ENCODE measurements at regions not wholly inside any gene's neighbourhood (a gene's known extent, or its start where the extent isn't known, plus 50 kb on each side); places are given as distances from the start of the nearest gene placed in this dataset.

DNA sequence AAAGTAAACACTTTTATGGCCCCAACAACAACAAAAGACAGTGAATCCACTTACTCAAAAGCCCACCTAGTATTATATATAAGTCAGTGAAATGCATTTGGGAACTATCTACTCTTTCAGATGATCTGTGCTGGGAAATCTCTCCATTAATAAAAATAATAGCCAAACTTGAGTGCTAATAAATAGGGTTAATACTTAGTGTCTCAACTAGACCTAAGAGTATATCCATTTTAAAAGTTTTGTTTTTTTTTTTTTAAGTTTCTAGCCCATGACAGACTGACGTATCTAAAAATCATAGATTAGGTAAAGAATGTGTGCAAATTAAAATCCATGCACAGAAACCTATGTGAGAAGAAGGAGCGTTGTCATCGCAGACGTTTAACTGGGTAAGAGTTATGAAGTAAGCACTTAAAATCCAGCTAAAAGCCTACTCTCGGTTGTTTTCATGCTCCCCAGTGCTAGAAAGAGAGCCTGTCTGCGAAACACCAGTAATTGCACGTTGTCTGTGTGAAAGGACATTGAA lies 83.4 kb upstream of the PELI1 start:
- H3K27ac ChIP-seq (ENCODE audit: control insufficient read depth, insufficient read depth, low read length): peak overlapping the region; percentile 46
- TF ChIP-seq EZH2 (IDR thresholded peaks at IDR 0.05; ENCODE audit: low read length): no peak
- TF ChIP-seq, protein P1, sequence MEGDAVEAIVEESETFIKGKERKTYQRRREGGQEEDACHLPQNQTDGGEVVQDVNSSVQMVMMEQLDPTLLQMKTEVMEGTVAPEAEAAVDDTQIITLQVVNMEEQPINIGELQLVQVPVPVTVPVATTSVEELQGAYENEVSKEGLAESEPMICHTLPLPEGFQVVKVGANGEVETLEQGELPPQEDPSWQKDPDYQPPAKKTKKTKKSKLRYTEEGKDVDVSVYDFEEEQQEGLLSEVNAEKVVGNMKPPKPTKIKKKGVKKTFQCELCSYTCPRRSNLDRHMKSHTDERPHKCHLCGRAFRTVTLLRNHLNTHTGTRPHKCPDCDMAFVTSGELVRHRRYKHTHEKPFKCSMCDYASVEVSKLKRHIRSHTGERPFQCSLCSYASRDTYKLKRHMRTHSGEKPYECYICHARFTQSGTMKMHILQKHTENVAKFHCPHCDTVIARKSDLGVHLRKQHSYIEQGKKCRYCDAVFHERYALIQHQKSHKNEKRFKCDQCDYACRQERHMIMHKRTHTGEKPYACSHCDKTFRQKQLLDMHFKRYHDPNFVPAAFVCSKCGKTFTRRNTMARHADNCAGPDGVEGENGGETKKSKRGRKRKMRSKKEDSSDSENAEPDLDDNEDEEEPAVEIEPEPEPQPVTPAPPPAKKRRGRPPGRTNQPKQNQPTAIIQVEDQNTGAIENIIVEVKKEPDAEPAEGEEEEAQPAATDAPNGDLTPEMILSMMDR (optimal IDR thresholded peaks at IDR 0.05 in 1 of 3, IDR thresholded peaks at IDR 0.05 in 1 of 3, conservative IDR thresholded peaks at IDR 0.05 in 1 of 3; ENCODE audit: extremely low read depth in 1 of 3, insufficient read depth in 2 of 3, low read length in 3 of 3): no peak
- dilution Hi-C loops (cut with MboI; ENCODE audit: extremely low pct_ligation_motif_present, low sequenced_read_pairs): no loop called here
- no peaks in the 10 kb centered on the region for H3K9me3 ChIP-seq (ENCODE audit: control insufficient read depth, low read depth, low read length)
- H3K9ac ChIP-seq (ENCODE audit: control insufficient read depth, extremely low read depth, insufficient read depth, low read length): peak overlapping the region; percentile 62
- FAIRE-seq (no peak), DNase-seq (ENCODE audit: low read depth, low spot score) (no peak)
- no peaks in the 10 kb centered on the region for H3K9me1 ChIP-seq (ENCODE audit: control insufficient read depth, extremely low read depth, insufficient read depth, low read length)
- no peaks in the 10 kb centered on the region for H3K79me2 ChIP-seq (ENCODE audit: control insufficient read depth, insufficient read depth, low read length)
- H3K36me3 ChIP-seq (ENCODE audit: control insufficient read depth in 2 of 2, extremely low read depth in 1 of 2, insufficient read depth in 2 of 2, low read length in 2 of 2): no peaks in the 10 kb centered on the region
- H2AFZ ChIP-seq (ENCODE audit: control insufficient read depth, low read length): peak overlapping the region; percentile 78
- H4K20me1 ChIP-seq (ENCODE audit: control insufficient read depth, extremely low read depth, insufficient read depth, low read length): no peaks in the 10 kb centered on the region
- no peaks in the 10 kb centered on the region for H3K27me3 ChIP-seq (ENCODE audit: control insufficient read depth, extremely low read depth, insufficient read depth, low read length)
- peaks cover 27% of the 10 kb centered on the region for H3K4me1 ChIP-seq (ENCODE audit: control insufficient read depth, extremely low read depth, insufficient read depth, low read length)
- H3K4me3 ChIP-seq (ENCODE audit: control insufficient read depth in 2 of 3, extremely low read depth in 1 of 3, insufficient read depth in 2 of 3, low read depth in 1 of 3, low read length in 3 of 3): peak overlapping the region in 2 of 3 experiments; percentile 51 to 62
- peak overlapping the region; percentile 86 for H3K4me2 ChIP-seq (ENCODE audit: control insufficient read depth, extremely low read depth, insufficient read depth, low read depth, low read length)

DNA sequence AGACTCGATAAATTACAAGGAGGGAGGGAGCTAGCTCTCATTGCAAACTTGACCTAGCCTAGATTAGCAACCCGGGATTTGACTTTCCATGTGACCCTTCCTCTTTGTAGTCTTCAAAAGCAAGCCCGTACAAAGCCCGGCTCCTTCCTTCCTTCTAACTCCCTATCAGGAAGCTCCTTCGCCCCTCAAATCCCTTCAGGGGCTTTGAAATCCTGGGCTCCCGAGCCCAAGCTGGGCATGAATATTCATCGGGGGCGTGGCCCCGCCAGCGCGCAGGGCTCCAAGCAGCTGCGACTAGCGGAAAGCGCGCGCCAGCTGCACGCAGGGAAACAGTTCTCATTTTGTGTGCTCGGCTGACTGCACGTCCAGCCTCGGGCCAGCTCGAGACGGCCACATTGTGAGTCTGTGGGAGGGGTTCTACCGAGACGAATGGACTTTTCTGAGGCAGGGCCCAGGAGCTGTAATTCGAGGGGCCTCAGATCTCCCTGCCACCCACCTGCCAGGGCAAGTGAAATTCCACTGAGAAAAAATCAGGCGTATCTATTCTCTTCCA lies 84.0 kb upstream of the PELI1 start:
- Histone ChIP-seq H3K27ac (ENCODE audit: control insufficient read depth, insufficient read depth, low read length) (peak overlapping the region; percentile 46), H3K9me1 (ENCODE audit: control insufficient read depth, extremely low read depth, insufficient read depth, low read length) (no peaks in the 10 kb centered on the region), H3K4me2 (ENCODE audit: control insufficient read depth, extremely low read depth, insufficient read depth, low read depth, low read length) (peak overlapping the region; percentile 86), H2AFZ (ENCODE audit: control insufficient read depth, low read length) (peak overlapping the region; percentile 78), H3K9me3 (ENCODE audit: control insufficient read depth, low read depth, low read length) (no peaks in the 10 kb centered on the region), H4K20me1 (ENCODE audit: control insufficient read depth, extremely low read depth, insufficient read depth, low read length) (no peaks in the 10 kb centered on the region), H3K4me1 (ENCODE audit: control insufficient read depth, extremely low read depth, insufficient read depth, low read length) (peaks cover 26% of the 10 kb centered on the region), H3K4me3 (ENCODE audit: control insufficient read depth in 2 of 3, extremely low read depth in 1 of 3, insufficient read depth in 2 of 3, low read depth in 1 of 3, low read length in 3 of 3) (peak overlapping the region in 2 of 3 experiments; percentile 51 to 62), H3K36me3 (ENCODE audit: control insufficient read depth in 2 of 2, extremely low read depth in 1 of 2, insufficient read depth in 2 of 2, low read length in 2 of 2) (no peaks in the 10 kb centered on the region), H3K27me3 (ENCODE audit: control insufficient read depth, extremely low read depth, insufficient read depth, low read length) (no peaks in the 10 kb centered on the region), H3K79me2 (ENCODE audit: control insufficient read depth, insufficient read depth, low read length) (no peaks in the 10 kb centered on the region), H3K9ac (ENCODE audit: control insufficient read depth, extremely low read depth, insufficient read depth, low read length) (peak overlapping the region; percentile 62)
- TF ChIP-seq, protein P1 (optimal IDR thresholded peaks at IDR 0.05 in 1 of 3, IDR thresholded peaks at IDR 0.05 in 1 of 3, conservative IDR thresholded peaks at IDR 0.05 in 1 of 3; ENCODE audit: extremely low read depth in 1 of 3, insufficient read depth in 2 of 3, low read length in 3 of 3): peak in 1 of 3 experiments; percentile 7
- TF ChIP-seq EZH2 (IDR thresholded peaks at IDR 0.05; ENCODE audit: low read length): no peak
- FAIRE-seq (peak; percentile 52), DNase-seq (ENCODE audit: low read depth, low spot score) (no peak)
- dilution Hi-C loops (cut with MboI; ENCODE audit: extremely low pct_ligation_motif_present, low sequenced_read_pairs): no loop called here
